Upper lobe of left lung (tissue), 6 donors: ENCODE measurements at regions not wholly inside any gene's neighbourhood (a gene's known extent, or its start where the extent isn't known, plus 50 kb on each side); places are given as distances from the start of the nearest gene placed in this dataset.
A peak's percentile ranks its signal among the peaks of the same experiment; 100 is the strongest.

Experiments
- ATAC-seq, 2 donors: fragments of 200-7000 bp; cut with Tn5 transposase; one replicate each; pipeline ENCODE4 v1.9.1; 2022; ENCODE audit warnings: mild to moderate bottlenecking in 2 of 2, moderate library complexity in 2 of 2; ENCODE audit not compliant: low FRiP score in 2 of 2
- DNase-seq, 2 donors: peaks; one replicate each; pipeline ENCODE4 v3.0.0-alpha.2; 2019 to 2020
- H3K27ac ChIP-seq, 4 donors: fragments of 200-600 bp; sonication (generic); one replicate each; pipeline ENCODE4 v1.5.1; 2016 to 2019
- H3K27me3 ChIP-seq, 4 donors: fragments of 200-600 bp; sonication (generic); one replicate each; pipeline ENCODE4 v1.5.1; 2017 to 2019
- H3K36me3 ChIP-seq, 4 donors: fragments of 200-600 bp; sonication (generic); one replicate each; pipeline ENCODE4 v1.5.1; 2016 to 2019
- H3K4me1 ChIP-seq, 4 donors: fragments of 200-600 bp; sonication (generic); one replicate each; pipeline ENCODE4 v1.5.1; 2018 to 2019
- H3K4me3 ChIP-seq, 4 donors: fragments of 200-600 bp; sonication (generic); one replicate each; pipeline ENCODE4 v1.5.1; 2017 to 2019; ENCODE audit warnings: mild to moderate bottlenecking in 2 of 4, moderate library complexity in 1 of 4
- H3K9me3 ChIP-seq, 4 donors: fragments of 200-600 bp; sonication (generic); one replicate each; pipeline ENCODE4 v1.5.1; 2018 to 2019
- EP300 ChIP-seq, 4 donors: sonication (generic); formaldehyde crosslinking; IDR thresholded peaks; one replicate each; pipeline ENCODE4 v1.5.1; 2017; ENCODE audit warnings: antibody characterized with exemption in 4 of 4, control low read depth in 2 of 4
- POLR2A ChIP-seq, 4 donors: fragments of 450-650 bp; IDR thresholded peaks; one replicate each; pipeline ENCODE4 v1.5.1; 2016 to 2017; ENCODE audit warnings: antibody characterized with exemption in 4 of 4, mild to moderate bottlenecking in 2 of 4
- POLR2AphosphoS5 ChIP-seq, 2 donors: sonication (generic); formaldehyde crosslinking; IDR thresholded peaks; one replicate each; pipeline ENCODE4 v1.5.1; 2017; ENCODE audit warnings: antibody characterized with exemption in 2 of 2
- WGBS, 2 donors: methylation state at CpG; one replicate each; pipeline ENCODE4 v1.1.5; 2017 to 2018; 5-methylcytosine and 5-hydroxymethylcytosine counted together
- TF ChIP-seq, protein P1 (sequence below), 6 experiments: fragments of 450-650 bp in 4 of 6; fragments of 200-600 bp in 2 of 6; sonication (generic) in 2 of 6; IDR thresholded peaks; one replicate each; pipeline ENCODE4 v1.5.1; 2016 to 2019; ENCODE audit warnings: antibody characterized with exemption in 6 of 6
- donor health status: DM: no; HTN: no; CAD: no; lungs with moderate emphysema.
- donor health status: DM: no; HTN: yes; CAD: no; lungs with severe emphysema.

DNA sequence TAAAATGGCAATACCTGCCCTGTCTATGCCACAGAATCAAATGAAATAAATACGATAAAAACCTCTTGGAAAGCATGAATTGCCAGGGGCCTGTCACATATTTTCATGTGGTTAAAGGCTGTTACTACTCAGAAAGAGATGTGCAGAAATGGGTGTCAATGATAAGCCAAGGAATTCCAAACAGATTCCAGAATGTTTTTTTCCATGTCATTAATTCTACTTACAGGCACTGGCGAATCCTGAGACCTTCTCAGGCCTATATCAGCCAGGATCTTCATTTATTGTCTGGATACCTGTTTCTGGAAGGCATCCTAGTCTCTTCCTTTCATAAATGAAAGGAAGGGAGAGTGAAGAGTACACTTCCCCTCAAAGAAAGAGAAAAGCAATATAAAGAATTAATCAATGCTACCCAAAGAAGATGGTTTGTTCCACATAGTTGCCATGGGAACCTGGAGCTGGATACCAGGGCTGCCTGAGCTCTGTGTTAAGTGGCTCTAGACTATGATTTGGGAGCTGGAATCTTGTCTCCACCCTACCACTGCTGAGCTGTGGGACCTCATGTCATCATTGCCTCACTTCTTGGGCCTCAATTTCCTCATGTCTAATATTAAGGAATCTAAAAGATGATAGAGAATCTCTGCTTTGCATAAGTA is 335.1 kb upstream of the SKOR2 start:
- Histone ChIP-seq H3K27me3 (no peaks in the 10 kb centered on the region), H3K4me3 (no peak overlapping the region), H3K36me3 (no peaks in the 10 kb centered on the region), H3K9me3 (no peaks in the 10 kb centered on the region), H3K27ac (no peak overlapping the region), H3K4me1 (no peaks in the 10 kb centered on the region)
- ATAC-seq (no peak), DNase-seq (no peak)
- TF ChIP-seq EP300 (IDR thresholded peaks at IDR 0.05) (no peak), POLR2AphosphoS5 (IDR thresholded peaks at IDR 0.05) (no peak), POLR2A (IDR thresholded peaks at IDR 0.05) (no peak)
- TF ChIP-seq, protein P1, sequence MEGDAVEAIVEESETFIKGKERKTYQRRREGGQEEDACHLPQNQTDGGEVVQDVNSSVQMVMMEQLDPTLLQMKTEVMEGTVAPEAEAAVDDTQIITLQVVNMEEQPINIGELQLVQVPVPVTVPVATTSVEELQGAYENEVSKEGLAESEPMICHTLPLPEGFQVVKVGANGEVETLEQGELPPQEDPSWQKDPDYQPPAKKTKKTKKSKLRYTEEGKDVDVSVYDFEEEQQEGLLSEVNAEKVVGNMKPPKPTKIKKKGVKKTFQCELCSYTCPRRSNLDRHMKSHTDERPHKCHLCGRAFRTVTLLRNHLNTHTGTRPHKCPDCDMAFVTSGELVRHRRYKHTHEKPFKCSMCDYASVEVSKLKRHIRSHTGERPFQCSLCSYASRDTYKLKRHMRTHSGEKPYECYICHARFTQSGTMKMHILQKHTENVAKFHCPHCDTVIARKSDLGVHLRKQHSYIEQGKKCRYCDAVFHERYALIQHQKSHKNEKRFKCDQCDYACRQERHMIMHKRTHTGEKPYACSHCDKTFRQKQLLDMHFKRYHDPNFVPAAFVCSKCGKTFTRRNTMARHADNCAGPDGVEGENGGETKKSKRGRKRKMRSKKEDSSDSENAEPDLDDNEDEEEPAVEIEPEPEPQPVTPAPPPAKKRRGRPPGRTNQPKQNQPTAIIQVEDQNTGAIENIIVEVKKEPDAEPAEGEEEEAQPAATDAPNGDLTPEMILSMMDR (IDR thresholded peaks at IDR 0.05) = no peak
- 84 to 85% methylated on average over 2 of the region's 2 CpGs for WGBS, 2 donors

DNA sequence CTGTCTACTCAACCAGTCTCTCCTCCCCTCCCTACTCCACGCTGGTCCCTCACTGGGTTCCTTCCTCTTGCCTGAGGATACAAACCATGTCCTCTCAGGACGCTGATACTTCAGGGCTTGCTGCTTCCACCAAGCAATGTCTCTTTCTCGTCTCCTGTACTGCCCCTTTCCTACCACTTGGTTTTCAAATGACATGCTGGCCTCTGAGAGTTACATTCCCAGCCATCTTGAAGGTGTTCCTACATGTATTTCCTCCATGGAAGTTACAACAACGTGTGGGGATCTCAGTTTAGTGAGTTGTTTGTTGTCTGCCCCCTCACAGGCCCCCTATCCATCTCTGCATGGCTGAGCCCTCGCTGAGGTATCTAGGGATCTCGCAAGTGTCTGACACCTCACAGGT is 334.5 kb upstream of the SKOR2 start:
- DNase-seq (no peak), ATAC-seq (no peak)
- TF ChIP-seq POLR2AphosphoS5 (IDR thresholded peaks at IDR 0.05) = no peak
- TF ChIP-seq, protein P1 (IDR thresholded peaks at IDR 0.05) = no peak
- no peak for TF ChIP-seq EP300 (IDR thresholded peaks at IDR 0.05)
- TF ChIP-seq POLR2A (IDR thresholded peaks at IDR 0.05) = no peak
- Histone ChIP-seq H3K36me3 (no peaks in the 10 kb centered on the region), H3K4me1 (no peaks in the 10 kb centered on the region), H3K4me3 (no peak overlapping the region), H3K27me3 (no peaks in the 10 kb centered on the region), H3K9me3 (no peaks in the 10 kb centered on the region), H3K27ac (no peak overlapping the region)
- 51 to 58% methylated on average over 6 of the region's 6 CpGs for WGBS, 2 donors

DNA sequence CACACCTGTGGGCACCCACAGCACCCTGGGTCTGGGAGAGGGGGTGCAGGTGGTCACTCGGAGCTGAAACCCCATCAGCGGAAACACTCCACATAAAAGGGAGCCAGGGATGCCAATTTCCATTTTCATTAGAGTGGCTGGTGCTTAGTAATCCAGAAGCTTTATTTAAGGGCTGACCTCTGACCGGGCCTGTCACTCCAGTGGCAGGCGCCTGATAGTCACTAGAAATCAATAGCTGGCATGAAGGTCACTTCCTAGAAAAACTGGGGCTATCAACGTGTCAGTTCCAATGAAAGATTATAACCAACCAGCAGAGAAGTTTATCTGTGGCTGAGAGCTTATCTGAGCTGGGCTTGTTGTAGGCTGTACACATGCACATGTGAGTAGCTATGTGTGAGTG is 333.7 kb upstream of the SKOR2 start:
- Histone ChIP-seq H3K27me3 (no peaks in the 10 kb centered on the region), H3K4me1 (no peaks in the 10 kb centered on the region), H3K4me3 (no peak overlapping the region), H3K9me3 (no peaks in the 10 kb centered on the region), H3K36me3 (no peaks in the 10 kb centered on the region), H3K27ac (no peak overlapping the region)
- TF ChIP-seq, protein P1 (IDR thresholded peaks at IDR 0.05) = no peak
- TF ChIP-seq POLR2A (IDR thresholded peaks at IDR 0.05) = no peak
- TF ChIP-seq EP300 (IDR thresholded peaks at IDR 0.05) = no peak
- no peak for TF ChIP-seq POLR2AphosphoS5 (IDR thresholded peaks at IDR 0.05)
- DNase-seq (no peak), ATAC-seq (no peak)
- 54 to 63% methylated on average over 5 of the region's 5 CpGs for WGBS, 2 donors

DNA sequence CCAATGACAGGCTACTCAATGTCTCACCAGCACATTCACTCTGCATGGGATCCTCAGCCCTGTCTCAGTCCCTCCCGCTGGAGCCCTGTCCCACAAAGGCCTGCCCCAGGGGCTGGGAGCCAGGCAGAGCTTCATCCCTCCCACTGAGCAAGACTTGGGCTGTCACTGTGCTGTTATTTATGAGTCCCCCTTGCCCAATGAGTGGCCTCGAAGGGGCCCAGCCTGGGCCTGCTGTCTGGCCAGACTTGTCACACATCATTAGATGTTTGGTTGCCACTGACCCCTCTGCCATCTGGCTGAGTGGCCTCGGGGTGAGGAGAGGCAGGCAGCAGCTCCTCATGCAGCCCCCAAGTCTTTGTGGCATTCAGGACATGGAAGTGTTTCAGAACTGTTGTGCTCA is 330.6 kb upstream of the SKOR2 start:
- WGBS, 2 donors = 0 to 31% methylated on average over 1 to 3 of the region's 3 CpGs
- H3K27me3 ChIP-seq = no peaks in the 10 kb centered on the region
- ATAC-seq = no peak

More for the DNA sequence above, 330.6 kb upstream of the SKOR2 start:
- no peaks in the 10 kb centered on the region for H3K9me3 ChIP-seq
- no peaks in the 10 kb centered on the region for H3K4me1 ChIP-seq
- DNase-seq = peak in 1 of 2 donors; percentile 27
- TF ChIP-seq EP300 (IDR thresholded peaks at IDR 0.05) = no peak
- no peak for TF ChIP-seq POLR2AphosphoS5 (IDR thresholded peaks at IDR 0.05)
- no peak for TF ChIP-seq POLR2A (IDR thresholded peaks at IDR 0.05)
- TF ChIP-seq, protein P1 (IDR thresholded peaks at IDR 0.05) = no peak
- no peaks in the 10 kb centered on the region for H3K36me3 ChIP-seq
- no peak overlapping the region for H3K4me3 ChIP-seq
- no peak overlapping the region for H3K27ac ChIP-seq
